ENCODE measurements at regions not wholly inside any gene's neighbourhood (a gene's known extent, or its start where the extent isn't known, plus 50 kb on each side); places are given as distances from the start of the nearest gene placed in this dataset.
"Not testable (repeated sequence)": the region's sequence is repeated elsewhere in the genome, so short reads cannot be mapped to it uniquely, and the experiment has no call there.

DNA sequence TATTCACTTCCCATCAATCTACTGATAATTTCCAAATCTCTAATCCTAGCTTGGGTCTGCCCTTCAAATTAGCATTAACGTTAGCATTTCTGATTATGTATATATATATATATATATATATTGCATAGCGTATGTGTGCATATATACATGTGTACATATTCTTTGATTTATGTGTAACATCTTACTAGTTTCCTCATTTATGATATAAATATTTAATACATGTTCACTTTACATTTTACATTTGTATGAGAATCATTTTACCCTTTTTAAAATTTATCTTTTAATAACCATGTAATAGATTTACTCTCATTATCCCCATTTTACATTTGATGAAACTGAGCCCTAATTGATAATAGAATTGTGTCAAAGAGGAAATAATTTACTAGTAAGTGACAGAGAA is 164.7 kb downstream of the ZNF648 start:
- H3K4me3 ChIP-seq (ENCODE audit: low read length) = no peak overlapping the region
- H3K27ac ChIP-seq (ENCODE audit: low read depth in 1 of 2, low read length in 2 of 2) = no peak overlapping the region
- no peaks in the 10 kb centered on the region for H3K9me3 Mint-ChIP-seq
- no peak for ATAC-seq (ENCODE audit: poor library complexity)
- no peak overlapping the region for H3K4me3 Mint-ChIP-seq
- intact Hi-C loops (cut with DNase I, micrococcal nuclease) = no loop called here
- no peaks in the 10 kb centered on the region for H3K9me3 ChIP-seq (ENCODE audit: control insufficient read depth in 1 of 2, insufficient read depth in 1 of 2, low read length in 2 of 2)
- ChIA-PET POLR2A (no interaction called here), CTCF (no interaction called here)
- no peak overlapping the region for H3K27ac Mint-ChIP-seq
- no peaks in the 10 kb centered on the region for H3K36me3 ChIP-seq (ENCODE audit: insufficient read depth, low read length)
- no peaks in the 10 kb centered on the region for H3K36me3 Mint-ChIP-seq (ENCODE audit: low read depth)
- H3K27me3 ChIP-seq (ENCODE audit: control insufficient read depth in 1 of 2, insufficient read depth in 2 of 2, low read length in 2 of 2) = peaks cover 0 to 4% of the 10 kb centered on the region in 2 experiments
- no peaks in the 10 kb centered on the region for H3K4me1 Mint-ChIP-seq (ENCODE audit: low read depth)
- peaks cover 4% of the 10 kb centered on the region for H3K27me3 Mint-ChIP-seq
- TF ChIP-seq, protein P1, sequence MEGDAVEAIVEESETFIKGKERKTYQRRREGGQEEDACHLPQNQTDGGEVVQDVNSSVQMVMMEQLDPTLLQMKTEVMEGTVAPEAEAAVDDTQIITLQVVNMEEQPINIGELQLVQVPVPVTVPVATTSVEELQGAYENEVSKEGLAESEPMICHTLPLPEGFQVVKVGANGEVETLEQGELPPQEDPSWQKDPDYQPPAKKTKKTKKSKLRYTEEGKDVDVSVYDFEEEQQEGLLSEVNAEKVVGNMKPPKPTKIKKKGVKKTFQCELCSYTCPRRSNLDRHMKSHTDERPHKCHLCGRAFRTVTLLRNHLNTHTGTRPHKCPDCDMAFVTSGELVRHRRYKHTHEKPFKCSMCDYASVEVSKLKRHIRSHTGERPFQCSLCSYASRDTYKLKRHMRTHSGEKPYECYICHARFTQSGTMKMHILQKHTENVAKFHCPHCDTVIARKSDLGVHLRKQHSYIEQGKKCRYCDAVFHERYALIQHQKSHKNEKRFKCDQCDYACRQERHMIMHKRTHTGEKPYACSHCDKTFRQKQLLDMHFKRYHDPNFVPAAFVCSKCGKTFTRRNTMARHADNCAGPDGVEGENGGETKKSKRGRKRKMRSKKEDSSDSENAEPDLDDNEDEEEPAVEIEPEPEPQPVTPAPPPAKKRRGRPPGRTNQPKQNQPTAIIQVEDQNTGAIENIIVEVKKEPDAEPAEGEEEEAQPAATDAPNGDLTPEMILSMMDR (IDR thresholded peaks at IDR 0.05) = no peak
- no peak for DNase-seq
- H3K4me1 ChIP-seq (ENCODE audit: insufficient read depth, low read length) = no peaks in the 10 kb centered on the region

DNA sequence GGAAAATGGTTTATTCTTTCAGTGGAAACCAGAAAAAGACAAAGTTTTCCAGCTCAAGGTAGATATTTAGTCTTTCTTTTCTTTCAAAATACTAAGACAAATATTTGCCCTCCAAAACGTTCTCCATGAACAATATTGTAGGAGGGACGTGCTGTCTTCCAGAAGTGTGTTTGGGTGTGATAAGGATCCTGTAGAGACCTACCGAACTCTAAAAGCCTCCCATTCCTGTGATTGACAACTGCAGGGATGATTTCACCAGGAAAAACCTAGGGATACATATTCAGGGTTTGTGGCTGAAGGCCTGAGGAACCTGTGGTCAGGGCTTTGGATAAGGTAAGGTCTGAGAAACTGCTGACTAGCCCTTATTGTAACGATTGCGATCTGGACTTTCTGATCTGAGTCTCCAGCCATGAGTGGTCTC is 167.1 kb downstream of the ZNF648 start:
- intact Hi-C loops (cut with DNase I, micrococcal nuclease) = no loop called here
- H3K27ac ChIP-seq (ENCODE audit: low read depth in 1 of 2, low read length in 2 of 2) = no peak overlapping the region
- H3K36me3 Mint-ChIP-seq (ENCODE audit: low read depth) = no peaks in the 10 kb centered on the region
- H3K4me1 Mint-ChIP-seq (ENCODE audit: low read depth) = no peaks in the 10 kb centered on the region
- ATAC-seq (ENCODE audit: poor library complexity) (no peak), DNase-seq (no peak)
- H3K4me1 ChIP-seq (ENCODE audit: insufficient read depth, low read length) = no peaks in the 10 kb centered on the region
- H3K27me3 Mint-ChIP-seq = peaks cover 4% of the 10 kb centered on the region
- H3K4me3 ChIP-seq (ENCODE audit: low read length) = no peak overlapping the region
- TF ChIP-seq, protein P1 (IDR thresholded peaks at IDR 0.05) = no peak
- POLR2A ChIA-PET = no interaction called here
- no peak overlapping the region for H3K4me3 Mint-ChIP-seq
- H3K9me3 Mint-ChIP-seq = no peaks in the 10 kb centered on the region
- H3K36me3 ChIP-seq (ENCODE audit: insufficient read depth, low read length) = no peaks in the 10 kb centered on the region
- peaks cover 0 to 3% of the 10 kb centered on the region in 2 experiments for H3K9me3 ChIP-seq (ENCODE audit: control insufficient read depth in 1 of 2, insufficient read depth in 1 of 2, low read length in 2 of 2)
- no peaks in the 10 kb centered on the region for H3K27me3 ChIP-seq (ENCODE audit: control insufficient read depth in 1 of 2, insufficient read depth in 2 of 2, low read length in 2 of 2)
- H3K27ac Mint-ChIP-seq = no peak overlapping the region
- CTCF ChIA-PET = no interaction called here

DNA sequence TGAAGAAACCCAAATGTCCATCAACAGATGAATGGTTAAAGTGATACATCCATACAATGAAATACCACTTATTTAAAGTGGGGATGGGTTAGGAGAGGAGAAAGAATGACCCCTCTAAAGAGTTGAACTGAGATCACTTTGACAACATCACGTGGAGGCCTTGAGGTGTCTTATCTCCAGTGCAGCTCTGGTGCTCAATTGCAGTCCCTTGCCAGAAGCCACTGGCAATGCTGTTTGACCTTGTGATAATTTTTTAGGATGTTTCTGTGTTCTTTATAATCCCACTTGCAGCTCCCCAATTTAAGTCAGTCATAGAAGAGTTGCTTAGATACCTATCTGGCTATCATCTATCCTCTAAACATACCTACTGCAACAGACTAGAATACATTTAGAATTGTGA is 167.6 kb downstream of the ZNF648 start:
- Histone ChIP-seq H3K36me3 (ENCODE audit: insufficient read depth, low read length) (no peaks in the 10 kb centered on the region), H3K9me3 (ENCODE audit: control insufficient read depth in 1 of 2, insufficient read depth in 1 of 2, low read length in 2 of 2) (peaks cover 0 to 4% of the 10 kb centered on the region in 2 experiments), H3K27ac (ENCODE audit: low read depth in 1 of 2, low read length in 2 of 2) (no peak overlapping the region), H3K27me3 (ENCODE audit: control insufficient read depth in 1 of 2, insufficient read depth in 2 of 2, low read length in 2 of 2) (no peaks in the 10 kb centered on the region), H3K4me3 (ENCODE audit: low read length) (no peak overlapping the region), H3K4me1 (ENCODE audit: insufficient read depth, low read length) (no peaks in the 10 kb centered on the region)
- Mint-ChIP-seq H3K36me3 (ENCODE audit: low read depth) (no peaks in the 10 kb centered on the region), H3K4me1 (ENCODE audit: low read depth) (no peaks in the 10 kb centered on the region), H3K4me3 (no peak overlapping the region), H3K27me3 (peaks cover 4% of the 10 kb centered on the region), H3K27ac (no peak overlapping the region), H3K9me3 (no peaks in the 10 kb centered on the region)
- intact Hi-C loops (cut with DNase I, micrococcal nuclease) = no loop called here
- TF ChIP-seq, protein P1 (IDR thresholded peaks at IDR 0.05) = no peak
- ATAC-seq (ENCODE audit: poor library complexity) (no peak), DNase-seq (no peak)
- CTCF ChIA-PET = no interaction called here
- POLR2A ChIA-PET = no interaction called here

DNA sequence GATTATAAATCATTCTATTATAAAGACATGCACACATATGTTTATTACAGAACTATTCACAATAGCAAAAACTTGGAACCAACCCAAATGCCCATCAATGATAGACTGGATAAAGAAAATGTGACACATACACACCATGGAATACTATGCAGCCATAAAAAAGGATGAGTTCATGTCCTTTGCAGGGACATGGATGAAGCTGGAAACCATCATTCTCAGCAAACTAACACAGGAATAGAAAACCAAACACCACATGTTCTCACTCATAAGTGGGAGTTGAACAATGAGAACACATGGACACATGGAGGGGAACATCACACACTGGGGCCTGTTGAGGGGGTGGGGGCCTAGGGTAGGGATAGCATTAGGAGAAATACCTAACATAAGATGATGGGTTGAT is 168.4 kb downstream of the ZNF648 start:
- H3K4me1 ChIP-seq (ENCODE audit: insufficient read depth, low read length); H3K4me3 Mint-ChIP-seq; POLR2A ChIA-PET; ATAC-seq (ENCODE audit: poor library complexity); H3K27ac ChIP-seq (ENCODE audit: low read depth in 1 of 2, low read length in 2 of 2); H3K27ac Mint-ChIP-seq; DNase-seq; H3K4me3 ChIP-seq (ENCODE audit: low read length); H3K36me3 ChIP-seq (ENCODE audit: insufficient read depth, low read length); H3K27me3 Mint-ChIP-seq; H3K36me3 Mint-ChIP-seq (ENCODE audit: low read depth); CTCF ChIA-PET; H3K27me3 ChIP-seq (ENCODE audit: control insufficient read depth in 1 of 2, insufficient read depth in 2 of 2, low read length in 2 of 2); H3K9me3 Mint-ChIP-seq; intact Hi-C loops (cut with DNase I, micrococcal nuclease); H3K4me1 Mint-ChIP-seq (ENCODE audit: low read depth); H3K9me3 ChIP-seq (ENCODE audit: control insufficient read depth in 1 of 2, insufficient read depth in 1 of 2, low read length in 2 of 2): not testable (repeated sequence)
